WTC11 (cell line): ENCODE measurements at regions not wholly inside any gene's neighbourhood (a gene's known extent, or its start where the extent isn't known, plus 50 kb on each side); places are given as distances from the start of the nearest gene placed in this dataset.

Experiments used
- AFF4 ChIP-seq: sonication (generic); formaldehyde crosslinking; IDR thresholded peaks from 2 replicates; pipeline ENCODE4 v1.8.1; 2023; ENCODE audit warnings: mild to moderate bottlenecking, missing genetic modification reagents, borderline replicate concordance
- CREB1 ChIP-seq: sonication (generic); formaldehyde crosslinking; IDR thresholded peaks from 2 replicates; pipeline ENCODE4 v1.8.0; 2023; ENCODE audit warnings: mild to moderate bottlenecking, missing genetic modification reagents
- CREM ChIP-seq: sonication (generic); formaldehyde crosslinking; IDR thresholded peaks from 2 replicates; pipeline ENCODE4 v1.8.1; 2022; ENCODE audit warnings: mild to moderate bottlenecking, missing genetic modification reagents, moderate library complexity
- ETV6 ChIP-seq: sonication (generic); formaldehyde crosslinking; IDR thresholded peaks from 2 replicates; pipeline ENCODE4 v1.8.1; 2022; ENCODE audit warnings: mild to moderate bottlenecking, missing genetic modification reagents
- NR2C2 ChIP-seq: sonication (generic); formaldehyde crosslinking; IDR thresholded peaks from 2 replicates; pipeline ENCODE4 v1.8.0; 2022; ENCODE audit warnings: mild to moderate bottlenecking, missing genetic modification reagents
- PREB ChIP-seq: sonication (generic); formaldehyde crosslinking; IDR thresholded peaks from 2 replicates; pipeline ENCODE4 v1.8.1; 2022; ENCODE audit warnings: mild to moderate bottlenecking, missing genetic modification reagents, moderate library complexity, borderline replicate concordance
- SOX15 ChIP-seq: fragments of 250-450 bp; sonication (Bioruptor Pico); IDR thresholded peaks from 2 replicates; pipeline ENCODE4 v1.9.0; 2021; ENCODE audit warnings: mild to moderate bottlenecking
- TEAD1 ChIP-seq: sonication (generic); formaldehyde crosslinking; IDR thresholded peaks from 2 replicates; pipeline ENCODE4 v1.8.0; 2022; ENCODE audit warnings: mild to moderate bottlenecking, missing genetic modification reagents
- ZNF416 ChIP-seq: fragments of 250-450 bp; sonication (Bioruptor Pico); IDR thresholded peaks from 2 replicates; pipeline ENCODE4 v1.9.0; 2021; ENCODE audit warnings: mild to moderate bottlenecking, inconsistent platforms
- TF ChIP-seq, protein P1 (sequence below): fragments of 200-600 bp; IDR thresholded peaks from 2 replicates; pipeline ENCODE4 v1.8.0; 2022; ENCODE audit warnings: antibody characterized with exemption
- TF ChIP-seq, protein P2 (sequence below): sonication (generic); formaldehyde crosslinking; IDR thresholded peaks from 2 replicates; pipeline ENCODE4 v1.8.0; 2022; ENCODE audit warnings: mild to moderate bottlenecking, missing genetic modification reagents
- TF ChIP-seq, protein P3 (sequence below): sonication (generic); formaldehyde crosslinking; conservative IDR thresholded peaks from 2 replicates; pipeline ENCODE4 v1.8.1; 2022; ENCODE audit warnings: mild to moderate bottlenecking, missing genetic modification reagents

GRCh38 chr1:221632072-221632471, 109.8 kb downstream of the DUSP10 start:
- TF ChIP-seq, protein P1, sequence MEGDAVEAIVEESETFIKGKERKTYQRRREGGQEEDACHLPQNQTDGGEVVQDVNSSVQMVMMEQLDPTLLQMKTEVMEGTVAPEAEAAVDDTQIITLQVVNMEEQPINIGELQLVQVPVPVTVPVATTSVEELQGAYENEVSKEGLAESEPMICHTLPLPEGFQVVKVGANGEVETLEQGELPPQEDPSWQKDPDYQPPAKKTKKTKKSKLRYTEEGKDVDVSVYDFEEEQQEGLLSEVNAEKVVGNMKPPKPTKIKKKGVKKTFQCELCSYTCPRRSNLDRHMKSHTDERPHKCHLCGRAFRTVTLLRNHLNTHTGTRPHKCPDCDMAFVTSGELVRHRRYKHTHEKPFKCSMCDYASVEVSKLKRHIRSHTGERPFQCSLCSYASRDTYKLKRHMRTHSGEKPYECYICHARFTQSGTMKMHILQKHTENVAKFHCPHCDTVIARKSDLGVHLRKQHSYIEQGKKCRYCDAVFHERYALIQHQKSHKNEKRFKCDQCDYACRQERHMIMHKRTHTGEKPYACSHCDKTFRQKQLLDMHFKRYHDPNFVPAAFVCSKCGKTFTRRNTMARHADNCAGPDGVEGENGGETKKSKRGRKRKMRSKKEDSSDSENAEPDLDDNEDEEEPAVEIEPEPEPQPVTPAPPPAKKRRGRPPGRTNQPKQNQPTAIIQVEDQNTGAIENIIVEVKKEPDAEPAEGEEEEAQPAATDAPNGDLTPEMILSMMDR, result no peak
- TF ChIP-seq ZNF416, result no peak
- no peak for TF ChIP-seq ETV6 (CRISPR knock-in tag)
- no peak for TF ChIP-seq SOX15 (CRISPR knock-in tag)
- TF ChIP-seq CREB1, result no peak
- no peak for TF ChIP-seq TEAD1 (CRISPR knock-in tag)
- TF ChIP-seq, protein P2, sequence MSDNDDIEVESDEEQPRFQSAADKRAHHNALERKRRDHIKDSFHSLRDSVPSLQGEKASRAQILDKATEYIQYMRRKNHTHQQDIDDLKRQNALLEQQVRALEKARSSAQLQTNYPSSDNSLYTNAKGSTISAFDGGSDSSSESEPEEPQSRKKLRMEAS (CRISPR knock-in tag), result no peak
- TF ChIP-seq PREB, result no peak
- no peak for TF ChIP-seq AFF4 (CRISPR knock-in tag)
- no peak for TF ChIP-seq CREM (CRISPR knock-in tag)
- no peak for TF ChIP-seq NR2C2
- TF ChIP-seq, protein P3, sequence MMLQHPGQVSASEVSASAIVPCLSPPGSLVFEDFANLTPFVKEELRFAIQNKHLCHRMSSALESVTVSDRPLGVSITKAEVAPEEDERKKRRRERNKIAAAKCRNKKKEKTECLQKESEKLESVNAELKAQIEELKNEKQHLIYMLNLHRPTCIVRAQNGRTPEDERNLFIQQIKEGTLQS (CRISPR knock-in tag), result no peak
